Activated naive CD4-positive, alpha-beta T cell treated with anti-CD3 and anti-CD28 coated beads, Interleukin-2, amount 50 U/mL, for 16 hours (primary cell): ENCODE measurements at regions not wholly inside any gene's neighbourhood (a gene's known extent, or its start where the extent isn't known, plus 50 kb on each side); places are given as distances from the start of the nearest gene placed in this dataset.

ENCODE experiments used
- DNase-seq: peaks from one replicate; pipeline ENCODE4 v3.0.0-alpha.2; 2020

GRCh38 chr5:96064877-96065276 lies 103.2 kb upstream of the ELL2 start:
- DNase-seq = no peak

- no peak for DNase-seq
These were observed 101.2 kb upstream of the ELL2 start for GRCh38 chr5:96062836-96063235.

GRCh38 chr5:96058084-96058483 lies 96.4 kb upstream of the ELL2 start:
- DNase-seq = no peak

- DNase-seq = no peak
These were observed 92.8 kb upstream of the ELL2 start for GRCh38 chr5:96054311-96055030.

- DNase-seq = no peak
These were observed 91.5 kb upstream of the ELL2 start for GRCh38 chr5:96053063-96053735.

GRCh38 chr5:96052374-96052773 lies 90.7 kb upstream of the ELL2 start:
- no peak for DNase-seq

GRCh38 chr5:96051401-96051830 lies 89.8 kb upstream of the ELL2 start:
- DNase-seq = no peak

- no peak for DNase-seq
These were observed 88.7 kb upstream of the ELL2 start for GRCh38 chr5:96050273-96050880.

- no peak for DNase-seq
These were observed 88.0 kb upstream of the ELL2 start for GRCh38 chr5:96049398-96050272.

GRCh38 chr5:96048763-96049162 lies 87.1 kb upstream of the ELL2 start:
- DNase-seq = no peak

- no peak for DNase-seq
These were observed 84.2 kb upstream of the ELL2 start for GRCh38 chr5:96045888-96046287.

GRCh38 chr5:96043446-96043845 lies 81.8 kb upstream of the ELL2 start:
- no peak for DNase-seq

- DNase-seq = no peak
These were observed 75.5 kb upstream of the ELL2 start for GRCh38 chr5:96037128-96037527.

GRCh38 chr5:96036301-96036700 lies 74.7 kb upstream of the ELL2 start:
- no peak for DNase-seq

- DNase-seq = no peak
These were observed 74.1 kb upstream of the ELL2 start for GRCh38 chr5:96035796-96036195.

- no peak for DNase-seq
These were observed 71.5 kb upstream of the ELL2 start for GRCh38 chr5:96033116-96033515.

GRCh38 chr5:96031811-96032261 lies 70.2 kb upstream of the ELL2 start:
- no peak for DNase-seq

GRCh38 chr5:96031180-96031579 lies 69.5 kb upstream of the ELL2 start:
- no peak for DNase-seq

- no peak for DNase-seq
These were observed 64.9 kb upstream of the ELL2 start for GRCh38 chr5:96026406-96027041.

- DNase-seq = no peak
These were observed 63.2 kb upstream of the ELL2 start for GRCh38 chr5:96024683-96025475.

- no peak for DNase-seq
These were observed 61.9 kb upstream of the ELL2 start for GRCh38 chr5:96023518-96023917.

GRCh38 chr5:96022971-96023370 lies 61.3 kb upstream of the ELL2 start:
- no peak for DNase-seq
